ENCODE measurements at regions not wholly inside any gene's neighbourhood (a gene's known extent, or its start where the extent isn't known, plus 50 kb on each side); places are given as distances from the start of the nearest gene placed in this dataset.

GRCh38 chr2:103249462-103249861, 487.6 kb downstream of the TMEM182 start:
- no peak overlapping the region for H2AFZ ChIP-seq (ENCODE audit: low read depth, low read length)

GRCh38 chr2:103252781-103253180, 490.9 kb downstream of the TMEM182 start:
- Histone ChIP-seq H3K36me3 (ENCODE audit: insufficient read depth, low read length) (no peaks in the 10 kb centered on the region), H3K27me3 (ENCODE audit: insufficient read depth, low read length) (no peaks in the 10 kb centered on the region), H3K4me2 (ENCODE audit: low read length) (no peak overlapping the region), H3K4me1 (ENCODE audit: insufficient read depth, low read length) (no peaks in the 10 kb centered on the region), H3K9me3 (ENCODE audit: insufficient read depth, low read depth, low read length) (no peaks in the 10 kb centered on the region), H2AFZ (ENCODE audit: low read depth, low read length) (no peak overlapping the region), H3K4me3 (ENCODE audit: insufficient read depth, low read depth, low read length) (no peak overlapping the region), H3K9ac (ENCODE audit: low read length) (no peak overlapping the region), H3K79me2 (ENCODE audit: insufficient read depth, low read length) (no peaks in the 10 kb centered on the region), H3K27ac (ENCODE audit: low read depth, low read length) (no peak overlapping the region), H4K20me1 (ENCODE audit: insufficient read depth, low read length) (no peaks in the 10 kb centered on the region)
- H3K27me3 Mint-ChIP-seq (ENCODE audit: low read depth, unreplicated experiment): no peaks in the 10 kb centered on the region
- no peak overlapping the region for H3K27ac Mint-ChIP-seq (ENCODE audit: unreplicated experiment)
- no peak overlapping the region for H3K4me3 Mint-ChIP-seq (ENCODE audit: unreplicated experiment)
- no peak for DNase-seq (ENCODE audit: low read depth)
- no peaks in the 10 kb centered on the region for H3K36me3 Mint-ChIP-seq (ENCODE audit: low read depth, unreplicated experiment)
- TF ChIP-seq EZH2 (IDR thresholded peaks at IDR 0.05; ENCODE audit: insufficient read depth, low read length): no peak
- no peaks in the 10 kb centered on the region for H3K4me1 Mint-ChIP-seq (ENCODE audit: low read depth, unreplicated experiment)
- no peak for FAIRE-seq
- H3K9me3 Mint-ChIP-seq (ENCODE audit: unreplicated experiment): peaks cover 2% of the 10 kb centered on the region

More at GRCh38 chr2:103249462-103249861, 487.6 kb downstream of the TMEM182 start:
- H3K9ac ChIP-seq (ENCODE audit: low read length): no peak overlapping the region
- no peak for TF ChIP-seq EZH2 (IDR thresholded peaks at IDR 0.05; ENCODE audit: insufficient read depth, low read length)
- TF ChIP-seq, protein P1, sequence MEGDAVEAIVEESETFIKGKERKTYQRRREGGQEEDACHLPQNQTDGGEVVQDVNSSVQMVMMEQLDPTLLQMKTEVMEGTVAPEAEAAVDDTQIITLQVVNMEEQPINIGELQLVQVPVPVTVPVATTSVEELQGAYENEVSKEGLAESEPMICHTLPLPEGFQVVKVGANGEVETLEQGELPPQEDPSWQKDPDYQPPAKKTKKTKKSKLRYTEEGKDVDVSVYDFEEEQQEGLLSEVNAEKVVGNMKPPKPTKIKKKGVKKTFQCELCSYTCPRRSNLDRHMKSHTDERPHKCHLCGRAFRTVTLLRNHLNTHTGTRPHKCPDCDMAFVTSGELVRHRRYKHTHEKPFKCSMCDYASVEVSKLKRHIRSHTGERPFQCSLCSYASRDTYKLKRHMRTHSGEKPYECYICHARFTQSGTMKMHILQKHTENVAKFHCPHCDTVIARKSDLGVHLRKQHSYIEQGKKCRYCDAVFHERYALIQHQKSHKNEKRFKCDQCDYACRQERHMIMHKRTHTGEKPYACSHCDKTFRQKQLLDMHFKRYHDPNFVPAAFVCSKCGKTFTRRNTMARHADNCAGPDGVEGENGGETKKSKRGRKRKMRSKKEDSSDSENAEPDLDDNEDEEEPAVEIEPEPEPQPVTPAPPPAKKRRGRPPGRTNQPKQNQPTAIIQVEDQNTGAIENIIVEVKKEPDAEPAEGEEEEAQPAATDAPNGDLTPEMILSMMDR (IDR thresholded peaks at IDR 0.05; ENCODE audit: insufficient read depth, low read depth, low read length): no peak
- H3K9me3 ChIP-seq (ENCODE audit: insufficient read depth, low read depth, low read length): no peaks in the 10 kb centered on the region
- no peak overlapping the region for H3K4me3 Mint-ChIP-seq (ENCODE audit: unreplicated experiment)
- no peak overlapping the region for H3K27ac Mint-ChIP-seq (ENCODE audit: unreplicated experiment)
- no peaks in the 10 kb centered on the region for H3K36me3 ChIP-seq (ENCODE audit: insufficient read depth, low read length)
- no peaks in the 10 kb centered on the region for H3K4me1 ChIP-seq (ENCODE audit: insufficient read depth, low read length)
- no peaks in the 10 kb centered on the region for H3K79me2 ChIP-seq (ENCODE audit: insufficient read depth, low read length)
- FAIRE-seq: no peak
- no peak overlapping the region for H3K27ac ChIP-seq (ENCODE audit: low read depth, low read length)
- no peaks in the 10 kb centered on the region for H3K9me3 Mint-ChIP-seq (ENCODE audit: unreplicated experiment)
- no peak overlapping the region for H3K4me3 ChIP-seq (ENCODE audit: insufficient read depth, low read depth, low read length)
- H4K20me1 ChIP-seq (ENCODE audit: insufficient read depth, low read length): no peaks in the 10 kb centered on the region
- H3K36me3 Mint-ChIP-seq (ENCODE audit: low read depth, unreplicated experiment): no peaks in the 10 kb centered on the region
- DNase-seq (ENCODE audit: low read depth): no peak
- no peak overlapping the region for H3K4me2 ChIP-seq (ENCODE audit: low read length)
- no peaks in the 10 kb centered on the region for H3K4me1 Mint-ChIP-seq (ENCODE audit: low read depth, unreplicated experiment)
- H3K27me3 Mint-ChIP-seq (ENCODE audit: low read depth, unreplicated experiment): no peaks in the 10 kb centered on the region
- no peaks in the 10 kb centered on the region for H3K27me3 ChIP-seq (ENCODE audit: insufficient read depth, low read length)

- Histone ChIP-seq H3K4me2 (ENCODE audit: low read length) (no peak overlapping the region), H3K4me3 (ENCODE audit: insufficient read depth, low read depth, low read length) (no peak overlapping the region), H3K27ac (ENCODE audit: low read depth, low read length) (no peak overlapping the region), H3K9ac (ENCODE audit: low read length) (no peak overlapping the region), H3K4me1 (ENCODE audit: insufficient read depth, low read length) (no peaks in the 10 kb centered on the region), H2AFZ (ENCODE audit: low read depth, low read length) (no peak overlapping the region), H4K20me1 (ENCODE audit: insufficient read depth, low read length) (no peaks in the 10 kb centered on the region), H3K27me3 (ENCODE audit: insufficient read depth, low read length) (no peaks in the 10 kb centered on the region), H3K36me3 (ENCODE audit: insufficient read depth, low read length) (no peaks in the 10 kb centered on the region), H3K79me2 (ENCODE audit: insufficient read depth, low read length) (no peaks in the 10 kb centered on the region), H3K9me3 (ENCODE audit: insufficient read depth, low read depth, low read length) (no peaks in the 10 kb centered on the region)
- FAIRE-seq: no peak
- H3K4me3 Mint-ChIP-seq (ENCODE audit: unreplicated experiment): no peak overlapping the region
- H3K4me1 Mint-ChIP-seq (ENCODE audit: low read depth, unreplicated experiment): no peaks in the 10 kb centered on the region
- no peak overlapping the region for H3K27ac Mint-ChIP-seq (ENCODE audit: unreplicated experiment)
- TF ChIP-seq, protein P1 (IDR thresholded peaks at IDR 0.05; ENCODE audit: insufficient read depth, low read depth, low read length): no peak
- TF ChIP-seq EZH2 (IDR thresholded peaks at IDR 0.05; ENCODE audit: insufficient read depth, low read length): no peak
- no peak for DNase-seq (ENCODE audit: low read depth)
- H3K36me3 Mint-ChIP-seq (ENCODE audit: low read depth, unreplicated experiment): no peaks in the 10 kb centered on the region
- no peaks in the 10 kb centered on the region for H3K27me3 Mint-ChIP-seq (ENCODE audit: low read depth, unreplicated experiment)
- H3K9me3 Mint-ChIP-seq (ENCODE audit: unreplicated experiment): peaks cover 2% of the 10 kb centered on the region
These were observed 492.8 kb downstream of the TMEM182 start for GRCh38 chr2:103254611-103255010.

Data from astrocyte (in vitro differentiated cells and primary cell).